ENCODE measurements at regions not wholly inside any gene's neighbourhood (a gene's known extent, or its start where the extent isn't known, plus 50 kb on each side); places are given as distances from the start of the nearest gene placed in this dataset.

GRCh38 chr5:125014202-125014601 lies 267.8 kb upstream of the ZNF608 start:
- ChIA-PET CTCF (interaction anchor here (1.0 kb wide), 1 partner anchor 30 kb away, joined by 3 read pairs; no protein-coding TSS in a partner anchor), POLR2A (no interaction called here)

More at GRCh38 chr5:125014202-125014601, 267.8 kb upstream of the ZNF608 start:
- dilution Hi-C loops (cut with MboI; ENCODE audit: extremely low pct_ligation_motif_present, low sequenced_read_pairs) (no loop called here), intact Hi-C loops (cut with micrococcal nuclease) (no loop called here)
- TF ChIP-seq JUN (IDR thresholded peaks at IDR 0.05; ENCODE audit: borderline replicate concordance, insufficient read depth, insufficient read length, low read depth) (no peak), CTCF (IDR thresholded peaks at IDR 0.05; ENCODE audit: extremely low read depth in 1 of 2, insufficient read depth in 1 of 2, low read depth in 1 of 2, low read length in 2 of 2) (no peak), MYC (IDR thresholded peaks at IDR 0.05; ENCODE audit: low read depth, low read length) (no peak), EZH2 (IDR thresholded peaks at IDR 0.05; ENCODE audit: borderline replicate concordance, low read depth, low read length, severe bottlenecking) (no peak), GATA2 (IDR thresholded peaks at IDR 0.05; ENCODE audit: insufficient read depth, insufficient read length, low read depth, low read length) (no peak), POLR2AphosphoS5 (IDR thresholded peaks at IDR 0.05; ENCODE audit: insufficient read depth, low read depth, low read length) (no peak), POLR2A (IDR thresholded peaks at IDR 0.05; ENCODE audit: low read depth, low read length) (no peak)
- no peak overlapping the region for H3K4me3 ChIP-seq (replicated peaks in 1 of 3; ENCODE audit: insufficient read depth in 1 of 3, low read depth in 1 of 3, low read length in 3 of 3)
- no peak for FAIRE-seq
- no peak for DNase-seq (ENCODE audit: low read depth, low spot score)
- no peaks in the 10 kb centered on the region for H3K4me1 ChIP-seq (ENCODE audit: control insufficient read depth, extremely low read depth, insufficient read depth, low read length)
- no peak overlapping the region for H2AFZ ChIP-seq (ENCODE audit: low read depth, low read length)
- H3K36me3 ChIP-seq (ENCODE audit: control insufficient read depth in 2 of 2, extremely low read depth in 1 of 2, insufficient read depth in 2 of 2, low read length in 2 of 2), result no peaks in the 10 kb centered on the region
- H3K9me1 ChIP-seq (replicated peaks; ENCODE audit: control insufficient read depth, extremely low read depth, insufficient read depth, low read length), result no peaks in the 10 kb centered on the region
- BruUV-seq (replicated peaks), result no TSS peak
- no peaks in the 10 kb centered on the region for H4K20me1 ChIP-seq (replicated peaks; ENCODE audit: control insufficient read depth, extremely low read depth, insufficient read depth, low read length)
- H3K27ac ChIP-seq (ENCODE audit: insufficient read depth, low read depth, low read length), result no peak overlapping the region
- no peak overlapping the region for H3K9ac ChIP-seq (replicated peaks; ENCODE audit: extremely low read depth, insufficient read depth, low read length)
- no peaks in the 10 kb centered on the region for H3K79me2 ChIP-seq (ENCODE audit: control insufficient read depth, insufficient read depth, low read length)
- H3K9me3 ChIP-seq (replicated peaks; ENCODE audit: control insufficient read depth, insufficient read depth, low read length), result no peaks in the 10 kb centered on the region
- no peak overlapping the region for H3K4me2 ChIP-seq (ENCODE audit: insufficient read depth, low read length)
- H3K27me3 ChIP-seq (ENCODE audit: control insufficient read depth in 2 of 2, insufficient read depth in 2 of 2, low read length in 2 of 2), result no peaks in the 10 kb centered on the region

Measured in endothelial cell of umbilical vein (primary cell).